Ascending aorta (tissue), 2 donors: ENCODE measurements at regions not wholly inside any gene's neighbourhood (a gene's known extent, or its start where the extent isn't known, plus 50 kb on each side); places are given as distances from the start of the nearest gene placed in this dataset.

ENCODE experiments used
- DNase-seq, 2 donors: peaks; one replicate each; pipeline ENCODE4 v3.0.0-alpha.2; 2019; ENCODE audit warnings: low spot score in 2 of 2
- H3K27ac ChIP-seq, 2 donors: fragments of 200-600 bp; sonication (generic); one replicate each; pipeline ENCODE4 v1.5.1; 2016 to 2017; ENCODE audit warnings: mild to moderate bottlenecking in 1 of 2
- H3K27me3 ChIP-seq: fragments of 200-600 bp; sonication (generic); one replicate; pipeline ENCODE4 v1.5.1; 2017
- H3K36me3 ChIP-seq, 2 donors: fragments of 200-600 bp; sonication (generic); one replicate each; pipeline ENCODE4 v1.5.1; 2016
- H3K4me1 ChIP-seq, 2 donors: fragments of 200-600 bp; sonication (generic); one replicate each; pipeline ENCODE4 v1.5.1; 2016 to 2017; ENCODE audit warnings: mild to moderate bottlenecking in 1 of 2
- H3K4me3 ChIP-seq, 2 donors: fragments of 200-600 bp; sonication (generic); one replicate each; pipeline ENCODE4 v1.5.1; 2016 to 2017; ENCODE audit warnings: mild to moderate bottlenecking in 1 of 2
- H3K9me3 ChIP-seq, 2 donors: fragments of 200-600 bp; sonication (generic); one replicate each; pipeline ENCODE4 v1.5.1; 2016
- intact Hi-C: fragments of 100-400 bp; cut with DNase I; formaldehyde crosslinking; loops from one replicate; pipeline ENCODE4 v1.15.1; 2023
- TF ChIP-seq, protein P1 (sequence below), 3 experiments: fragments of 200-600 bp in 2 of 3; fragments of 450-650 bp in 1 of 3; sonication (generic) in 2 of 3; IDR thresholded peaks; one replicate each; pipeline ENCODE4 v1.5.1; 2016 to 2019; ENCODE audit warnings: antibody characterized with exemption in 3 of 3, mild to moderate bottlenecking in 1 of 3, moderate library complexity in 1 of 3

DNA sequence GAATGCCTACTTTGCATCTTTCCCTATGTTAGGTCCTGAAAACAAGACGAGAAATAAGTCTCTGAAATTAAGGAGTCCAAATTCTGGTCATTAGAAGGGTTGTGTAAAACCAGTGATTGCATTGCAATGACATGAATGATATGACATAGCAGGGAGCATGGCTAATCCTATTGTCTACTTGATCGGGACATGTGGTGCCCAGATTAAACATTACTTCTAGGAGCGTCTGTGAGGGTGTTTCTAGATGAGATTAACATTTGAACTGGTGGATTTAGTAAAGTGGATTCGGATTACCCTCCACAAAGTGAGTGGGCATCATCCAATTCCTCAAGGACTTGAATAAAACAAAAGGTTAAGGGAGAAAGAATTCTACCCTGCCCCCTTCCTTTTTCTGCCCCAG is 434.9 kb upstream of the KLF6 start:
- no peak overlapping the region for H3K27ac ChIP-seq
- peaks cover 0 to 15% of the 10 kb centered on the region in 2 donors for H3K4me1 ChIP-seq
- H3K36me3 ChIP-seq = no peaks in the 10 kb centered on the region
- no peaks in the 10 kb centered on the region for H3K27me3 ChIP-seq
- intact Hi-C loops = no loop called here
- TF ChIP-seq, protein P1, sequence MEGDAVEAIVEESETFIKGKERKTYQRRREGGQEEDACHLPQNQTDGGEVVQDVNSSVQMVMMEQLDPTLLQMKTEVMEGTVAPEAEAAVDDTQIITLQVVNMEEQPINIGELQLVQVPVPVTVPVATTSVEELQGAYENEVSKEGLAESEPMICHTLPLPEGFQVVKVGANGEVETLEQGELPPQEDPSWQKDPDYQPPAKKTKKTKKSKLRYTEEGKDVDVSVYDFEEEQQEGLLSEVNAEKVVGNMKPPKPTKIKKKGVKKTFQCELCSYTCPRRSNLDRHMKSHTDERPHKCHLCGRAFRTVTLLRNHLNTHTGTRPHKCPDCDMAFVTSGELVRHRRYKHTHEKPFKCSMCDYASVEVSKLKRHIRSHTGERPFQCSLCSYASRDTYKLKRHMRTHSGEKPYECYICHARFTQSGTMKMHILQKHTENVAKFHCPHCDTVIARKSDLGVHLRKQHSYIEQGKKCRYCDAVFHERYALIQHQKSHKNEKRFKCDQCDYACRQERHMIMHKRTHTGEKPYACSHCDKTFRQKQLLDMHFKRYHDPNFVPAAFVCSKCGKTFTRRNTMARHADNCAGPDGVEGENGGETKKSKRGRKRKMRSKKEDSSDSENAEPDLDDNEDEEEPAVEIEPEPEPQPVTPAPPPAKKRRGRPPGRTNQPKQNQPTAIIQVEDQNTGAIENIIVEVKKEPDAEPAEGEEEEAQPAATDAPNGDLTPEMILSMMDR (IDR thresholded peaks at IDR 0.05) = no peak
- no peaks in the 10 kb centered on the region for H3K9me3 ChIP-seq
- DNase-seq = no peak
- H3K4me3 ChIP-seq = no peak overlapping the region

DNA sequence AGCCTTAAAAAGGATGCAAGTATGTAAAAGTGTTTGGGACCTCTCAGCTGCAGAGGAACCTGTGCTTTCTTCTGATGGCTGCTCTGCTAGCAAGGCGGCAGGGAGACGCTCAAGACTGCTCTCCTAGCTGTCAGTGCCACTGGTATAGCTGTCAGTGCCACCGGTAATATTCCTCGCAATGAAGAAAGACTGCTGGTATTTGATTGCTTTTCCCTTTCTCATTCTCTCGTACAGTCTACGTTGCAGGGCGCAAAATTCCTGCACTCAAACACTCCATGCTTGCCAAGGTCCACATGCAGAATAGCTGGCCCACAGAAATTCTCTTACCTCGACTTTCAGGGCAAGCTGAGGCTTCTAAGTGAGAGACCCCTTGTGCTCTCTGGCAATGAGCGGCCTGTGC is 432.6 kb upstream of the KLF6 start:
- TF ChIP-seq, protein P1 (IDR thresholded peaks at IDR 0.05) = no peak
- DNase-seq = no peak
- H3K27ac ChIP-seq = peak overlapping the region in 1 of 2 donors; percentile 35
- intact Hi-C loops = no loop called here
- H3K4me3 ChIP-seq = peak overlapping the region in 1 of 2 donors; percentile 42
- H3K27me3 ChIP-seq = no peaks in the 10 kb centered on the region
- no peaks in the 10 kb centered on the region for H3K36me3 ChIP-seq
- no peaks in the 10 kb centered on the region for H3K9me3 ChIP-seq
- peaks cover 0 to 15% of the 10 kb centered on the region in 2 donors for H3K4me1 ChIP-seq

DNA sequence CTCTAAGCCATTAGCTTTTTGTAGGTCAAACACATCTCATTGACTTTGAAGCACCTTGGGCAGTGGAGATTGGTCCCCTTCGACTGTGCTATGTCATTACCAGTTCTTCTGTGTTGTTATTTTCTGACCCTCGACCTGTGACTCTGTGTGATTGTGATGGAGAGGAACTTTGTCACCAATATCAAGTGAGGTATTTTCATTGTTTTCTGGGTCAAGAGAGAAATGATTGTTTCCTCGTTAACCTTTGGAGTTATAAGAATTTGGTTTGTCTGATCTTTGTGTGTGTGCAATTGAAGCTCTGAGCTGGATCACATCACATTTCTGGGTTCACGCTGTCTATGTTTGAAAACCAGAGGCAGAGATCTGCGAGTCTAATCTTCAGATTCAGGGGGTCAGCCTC is 432.2 kb upstream of the KLF6 start:
- DNase-seq = no peak
- H3K36me3 ChIP-seq = no peaks in the 10 kb centered on the region
- TF ChIP-seq, protein P1 (IDR thresholded peaks at IDR 0.05) = no peak
- H3K4me1 ChIP-seq = peaks cover 0 to 15% of the 10 kb centered on the region in 2 donors
- no peaks in the 10 kb centered on the region for H3K27me3 ChIP-seq
- intact Hi-C loops = no loop called here
- no peaks in the 10 kb centered on the region for H3K9me3 ChIP-seq
- H3K27ac ChIP-seq = no peak overlapping the region
- H3K4me3 ChIP-seq = peak overlapping the region in 1 of 2 donors; percentile 42

DNA sequence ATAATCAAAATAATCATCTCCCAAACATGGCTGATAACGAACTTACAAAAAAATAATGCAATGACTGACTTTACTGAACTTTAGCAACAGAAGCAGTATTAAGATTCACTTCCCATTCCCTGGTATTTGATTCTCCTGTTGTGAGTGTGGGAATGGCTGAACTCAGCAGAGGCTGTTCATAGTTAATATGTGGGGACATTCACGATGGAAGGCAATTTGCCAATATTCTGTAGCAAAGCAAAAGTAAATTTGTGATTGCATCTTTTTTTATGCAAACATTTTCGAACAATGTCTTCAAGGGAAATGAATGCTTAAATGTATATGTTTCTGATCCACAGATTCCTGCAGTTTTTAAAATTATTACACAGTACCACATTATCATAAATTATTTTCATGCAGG is 431.7 kb upstream of the KLF6 start:
- no peaks in the 10 kb centered on the region for H3K9me3 ChIP-seq
- H3K4me3 ChIP-seq = no peak overlapping the region
- H3K4me1 ChIP-seq = peaks cover 0 to 15% of the 10 kb centered on the region in 2 donors
- no peaks in the 10 kb centered on the region for H3K27me3 ChIP-seq
- intact Hi-C loops = no loop called here
- no peak for DNase-seq
- no peak overlapping the region for H3K27ac ChIP-seq
- no peaks in the 10 kb centered on the region for H3K36me3 ChIP-seq
- TF ChIP-seq, protein P1 (IDR thresholded peaks at IDR 0.05) = no peak

DNA sequence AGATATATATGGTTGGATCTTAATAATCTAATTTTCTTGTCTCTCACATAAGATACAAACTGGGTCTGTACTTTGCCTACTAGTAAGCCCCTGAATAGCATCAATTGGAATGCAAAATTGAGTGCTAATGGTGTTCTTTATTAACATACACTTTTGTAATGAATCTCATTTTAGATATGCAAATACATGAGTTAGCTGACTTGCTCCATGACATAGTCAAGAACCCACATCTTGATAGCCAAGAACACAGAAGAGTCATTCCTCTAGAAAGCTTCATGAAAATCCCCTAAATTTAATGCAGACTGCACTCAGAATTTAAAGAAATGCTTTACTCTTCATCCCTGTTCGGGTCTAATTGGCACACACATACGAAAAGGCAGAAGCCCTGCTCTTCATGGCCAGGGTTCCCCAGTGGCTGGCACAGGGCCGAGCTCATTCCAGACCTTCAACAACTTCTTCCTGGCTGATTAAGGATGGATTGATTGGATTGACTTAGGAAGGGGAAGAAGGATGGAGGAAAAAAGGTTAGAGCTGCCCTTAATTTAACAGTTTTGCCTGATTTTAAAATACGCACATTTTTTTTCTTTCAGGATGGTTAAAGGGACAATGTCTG is 431.1 kb upstream of the KLF6 start:
- H3K4me1 ChIP-seq = peaks cover 0 to 15% of the 10 kb centered on the region in 2 donors
- no peak for DNase-seq
- TF ChIP-seq, protein P1 (IDR thresholded peaks at IDR 0.05) = no peak
- H3K36me3 ChIP-seq = no peaks in the 10 kb centered on the region
- no peak overlapping the region for H3K27ac ChIP-seq
- H3K4me3 ChIP-seq = no peak overlapping the region
- intact Hi-C loops = no loop called here
- no peaks in the 10 kb centered on the region for H3K27me3 ChIP-seq
- no peaks in the 10 kb centered on the region for H3K9me3 ChIP-seq

DNA sequence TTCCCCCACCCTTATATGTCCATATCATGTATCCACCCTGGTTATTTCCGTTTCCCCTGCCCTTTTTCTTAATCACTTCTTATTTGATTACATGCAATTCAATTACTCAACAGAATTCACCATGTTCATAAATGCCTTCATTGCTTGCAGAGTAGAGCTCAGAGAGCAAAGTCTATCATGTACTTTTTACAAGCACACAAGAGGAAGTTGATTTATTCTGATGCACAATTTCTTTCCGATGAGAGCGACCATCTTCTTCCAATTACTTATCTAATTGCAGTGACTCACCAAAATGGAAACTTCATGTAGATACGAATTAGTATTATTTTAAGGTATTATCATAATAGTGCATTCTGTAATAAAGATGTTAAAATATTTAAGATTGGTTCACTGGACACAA is 430.5 kb upstream of the KLF6 start:
- Histone ChIP-seq H3K36me3 (no peaks in the 10 kb centered on the region), H3K4me3 (no peak overlapping the region), H3K9me3 (no peaks in the 10 kb centered on the region), H3K27me3 (no peaks in the 10 kb centered on the region), H3K27ac (no peak overlapping the region), H3K4me1 (peaks cover 0 to 15% of the 10 kb centered on the region in 2 donors)
- no peak for DNase-seq
- TF ChIP-seq, protein P1 (IDR thresholded peaks at IDR 0.05) = no peak
- intact Hi-C loops = no loop called here
